ENCODE measurements at regions not wholly inside any gene's neighbourhood (a gene's known extent, or its start where the extent isn't known, plus 50 kb on each side); places are given as distances from the start of the nearest gene placed in this dataset.

DNA sequence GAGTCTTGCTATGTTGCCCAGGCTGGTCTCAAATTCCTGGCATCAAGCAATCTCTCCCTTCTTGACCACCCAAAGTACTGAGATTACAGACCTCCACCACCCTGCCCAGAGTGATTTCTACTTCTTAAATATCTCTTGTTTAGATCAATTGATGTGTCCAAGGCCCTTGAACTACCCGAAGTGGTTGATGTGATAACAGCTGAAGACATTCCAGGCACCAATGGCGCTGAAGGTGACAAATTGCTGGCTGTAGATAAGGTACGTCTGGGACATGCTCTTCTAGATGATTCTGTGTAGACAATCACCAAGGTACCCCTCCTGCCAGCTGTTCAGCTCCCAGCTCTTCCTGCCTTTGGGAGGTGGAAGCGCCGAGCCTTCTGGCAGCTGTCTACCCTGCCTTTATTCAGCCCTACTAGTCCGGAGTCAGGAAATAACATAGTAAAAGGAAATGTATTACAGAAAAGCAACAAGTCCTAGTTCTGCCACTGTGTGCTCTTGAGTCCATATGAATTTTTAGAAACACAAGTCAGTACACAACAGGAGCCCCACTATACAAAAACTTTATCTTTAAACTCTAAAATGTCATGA, 61.3 kb upstream of the BZW1 start:
- H3K4me3 ChIP-seq (replicated peaks; ENCODE audit: low read depth, low read length) = no peak overlapping the region
- DNase-seq (ENCODE audit: extremely low read depth, low read depth) = no peak
- TF ChIP-seq, protein P1, sequence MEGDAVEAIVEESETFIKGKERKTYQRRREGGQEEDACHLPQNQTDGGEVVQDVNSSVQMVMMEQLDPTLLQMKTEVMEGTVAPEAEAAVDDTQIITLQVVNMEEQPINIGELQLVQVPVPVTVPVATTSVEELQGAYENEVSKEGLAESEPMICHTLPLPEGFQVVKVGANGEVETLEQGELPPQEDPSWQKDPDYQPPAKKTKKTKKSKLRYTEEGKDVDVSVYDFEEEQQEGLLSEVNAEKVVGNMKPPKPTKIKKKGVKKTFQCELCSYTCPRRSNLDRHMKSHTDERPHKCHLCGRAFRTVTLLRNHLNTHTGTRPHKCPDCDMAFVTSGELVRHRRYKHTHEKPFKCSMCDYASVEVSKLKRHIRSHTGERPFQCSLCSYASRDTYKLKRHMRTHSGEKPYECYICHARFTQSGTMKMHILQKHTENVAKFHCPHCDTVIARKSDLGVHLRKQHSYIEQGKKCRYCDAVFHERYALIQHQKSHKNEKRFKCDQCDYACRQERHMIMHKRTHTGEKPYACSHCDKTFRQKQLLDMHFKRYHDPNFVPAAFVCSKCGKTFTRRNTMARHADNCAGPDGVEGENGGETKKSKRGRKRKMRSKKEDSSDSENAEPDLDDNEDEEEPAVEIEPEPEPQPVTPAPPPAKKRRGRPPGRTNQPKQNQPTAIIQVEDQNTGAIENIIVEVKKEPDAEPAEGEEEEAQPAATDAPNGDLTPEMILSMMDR (IDR thresholded peaks at IDR 0.05; ENCODE audit: low read depth, low read length, missing control alignments) = no peak

DNA sequence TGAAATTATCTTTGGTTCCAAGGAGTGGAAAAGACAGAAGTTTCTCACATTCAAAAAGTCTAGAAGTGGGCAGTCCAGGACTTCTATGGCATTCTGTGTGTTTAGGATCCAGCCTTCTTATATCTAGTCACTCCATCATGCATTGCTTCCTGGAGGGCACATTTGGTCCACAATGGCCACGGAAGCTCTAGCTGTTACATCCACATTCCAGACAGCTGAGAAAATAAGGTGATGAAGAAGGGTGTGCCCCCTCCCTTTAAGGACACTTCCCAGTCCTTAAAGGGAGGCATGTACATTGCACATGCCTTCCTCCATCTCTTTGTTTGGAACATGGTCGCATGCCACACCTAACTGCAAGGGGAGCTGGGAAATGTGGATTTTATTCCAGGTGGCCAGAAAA, 59.9 kb upstream of the BZW1 start:
- no peak overlapping the region for H3K4me3 ChIP-seq (replicated peaks; ENCODE audit: low read depth, low read length)
- TF ChIP-seq, protein P1 (IDR thresholded peaks at IDR 0.05; ENCODE audit: low read depth, low read length, missing control alignments) = no peak
- DNase-seq (ENCODE audit: extremely low read depth, low read depth) = no peak

DNA sequence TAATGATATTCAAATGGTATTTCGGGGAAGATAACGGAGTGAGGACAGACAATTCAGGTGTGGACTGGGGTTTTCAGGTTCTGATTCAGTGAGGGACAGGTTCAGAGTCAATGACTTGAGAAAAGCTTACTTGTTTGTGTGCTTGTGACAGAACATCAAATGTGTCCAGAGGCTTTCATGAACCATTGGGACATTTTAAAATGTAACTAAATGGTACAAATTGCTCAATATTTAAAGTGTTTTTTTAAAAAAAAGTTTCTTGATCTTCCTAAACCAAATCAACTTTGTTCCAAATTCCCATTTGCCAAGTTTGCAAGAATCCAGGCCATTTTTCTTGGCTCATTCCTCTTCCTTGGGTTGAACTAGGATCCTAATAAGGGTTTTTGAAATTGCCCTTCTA, 59.4 kb upstream of the BZW1 start:
- TF ChIP-seq, protein P1 (IDR thresholded peaks at IDR 0.05; ENCODE audit: low read depth, low read length, missing control alignments) = no peak
- no peak overlapping the region for H3K4me3 ChIP-seq (replicated peaks; ENCODE audit: low read depth, low read length)
- no peak for DNase-seq (ENCODE audit: extremely low read depth, low read depth)

DNA sequence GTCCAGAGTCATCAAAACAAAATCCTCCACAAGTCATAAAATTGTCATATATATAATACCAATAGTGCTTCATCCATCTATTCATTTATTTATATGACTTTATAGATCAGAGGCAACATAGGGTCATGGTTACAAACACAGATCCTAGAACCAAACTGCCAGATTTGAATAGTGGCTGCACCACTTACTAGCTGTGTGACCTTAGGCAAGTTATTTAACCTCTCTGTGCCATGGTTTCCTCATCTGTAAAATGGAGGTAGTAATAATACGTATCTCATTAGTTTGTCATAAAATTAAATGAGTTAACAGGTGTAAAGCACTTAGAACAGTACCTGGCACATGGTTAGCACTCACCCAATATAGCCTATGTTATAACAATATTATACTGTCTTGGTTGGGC, 58.9 kb upstream of the BZW1 start:
- no peak overlapping the region for H3K4me3 ChIP-seq (replicated peaks; ENCODE audit: low read depth, low read length)
- DNase-seq (ENCODE audit: extremely low read depth, low read depth) = no peak
- TF ChIP-seq, protein P1 (IDR thresholded peaks at IDR 0.05; ENCODE audit: low read depth, low read length, missing control alignments) = no peak

DNA sequence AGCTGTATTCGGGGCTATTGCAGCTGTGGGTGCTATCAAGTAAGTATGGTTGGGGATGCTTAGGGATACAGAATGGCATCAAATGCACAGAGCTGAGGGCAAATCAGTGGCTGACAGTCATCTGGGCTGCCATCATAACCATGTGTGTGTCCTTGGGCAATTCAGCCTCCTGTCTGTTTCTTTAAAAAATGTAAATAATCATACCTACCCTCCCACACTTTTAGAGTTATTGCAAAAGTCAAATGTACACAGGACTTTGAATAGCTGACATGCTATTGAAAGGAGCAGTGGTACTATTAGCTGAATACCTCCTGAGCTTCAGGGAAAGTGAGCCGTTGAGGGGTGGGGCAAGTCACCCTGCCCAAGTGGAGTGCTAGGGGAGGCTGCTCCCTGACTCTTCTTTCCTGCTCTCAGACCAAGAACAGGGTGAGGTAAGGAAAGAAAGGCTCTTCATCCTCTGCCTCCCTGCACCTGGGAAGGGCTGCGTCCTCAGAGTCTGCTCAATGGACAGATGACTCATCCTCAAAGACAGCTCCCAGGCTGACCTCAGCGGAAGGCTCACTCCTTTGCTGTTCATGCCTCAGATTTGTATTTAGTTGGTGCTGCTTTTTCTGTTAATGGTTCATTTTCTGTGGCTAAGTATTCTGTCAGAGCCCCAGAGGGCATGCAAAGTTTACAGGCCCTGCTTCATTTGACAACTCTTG, 54.9 kb upstream of the BZW1 start:
- H3K4me3 ChIP-seq (replicated peaks; ENCODE audit: low read depth, low read length) = no peak overlapping the region
- DNase-seq (ENCODE audit: extremely low read depth, low read depth) = peak; percentile 70

DNA sequence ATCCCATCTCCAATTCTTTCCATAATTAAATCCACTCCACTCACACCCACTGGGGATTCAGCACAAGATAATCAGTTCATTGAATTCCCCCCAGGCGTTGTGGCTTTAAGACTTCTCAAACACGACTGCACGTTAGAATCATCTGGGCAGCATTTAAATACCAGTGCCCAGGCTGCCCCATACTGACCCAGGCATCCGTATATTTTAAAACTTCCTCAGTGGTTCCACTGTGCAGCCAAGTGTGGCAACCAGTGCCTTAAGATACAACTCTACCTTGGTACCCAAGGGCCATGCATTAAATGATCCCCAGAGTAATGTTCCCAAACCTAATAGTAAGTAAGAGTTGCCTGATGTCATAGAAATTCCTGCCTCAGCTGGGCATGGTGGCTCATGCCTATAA, 54.3 kb upstream of the BZW1 start:
- no peak overlapping the region for H3K4me3 ChIP-seq (replicated peaks; ENCODE audit: low read depth, low read length)
- DNase-seq (ENCODE audit: extremely low read depth, low read depth) = no peak
- TF ChIP-seq, protein P1 (IDR thresholded peaks at IDR 0.05; ENCODE audit: low read depth, low read length, missing control alignments) = no peak

More for the DNA sequence above, 54.9 kb upstream of the BZW1 start:
- TF ChIP-seq, protein P1 (IDR thresholded peaks at IDR 0.05; ENCODE audit: low read depth, low read length, missing control alignments) = no peak

Data from HFF-Myc (cell line).